ENCODE measurements at regions not wholly inside any gene's neighbourhood (a gene's known extent, or its start where the extent isn't known, plus 50 kb on each side); places are given as distances from the start of the nearest gene placed in this dataset.

DNA sequence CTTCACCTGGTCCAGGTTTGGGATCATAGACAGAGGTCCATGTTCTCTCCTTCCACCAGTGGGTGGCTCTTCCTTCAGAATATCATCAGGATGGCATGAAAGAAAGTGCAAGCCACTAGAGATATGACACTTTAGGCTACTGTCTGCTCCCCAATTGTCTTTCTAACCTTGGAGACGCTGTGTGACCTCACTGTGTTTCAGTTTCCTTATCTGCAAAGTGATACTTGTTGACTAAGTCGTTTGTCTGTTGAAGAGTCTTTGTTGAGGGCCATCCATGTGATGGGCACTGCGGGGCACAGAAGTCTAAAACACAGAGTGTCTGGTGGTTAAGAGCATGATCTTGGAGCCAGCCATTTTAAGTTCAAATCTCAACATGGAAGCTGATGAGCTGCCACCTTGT is 259.9 kb upstream of the THSD7B start:
- no peak for DNase-seq (ENCODE audit: low read depth)
- H3K4me3 ChIP-seq (ENCODE audit: low read depth, low read length) = no peak overlapping the region
- TF ChIP-seq CTCF (conservative IDR thresholded peaks at IDR 0.05; ENCODE audit: low read depth, low read length) = no peak

GRCh38 chr2:136502660-136503059 is 262.7 kb upstream of the THSD7B start:
- no peak for TF ChIP-seq CTCF (conservative IDR thresholded peaks at IDR 0.05; ENCODE audit: low read depth, low read length)
- no peak overlapping the region for H3K4me3 ChIP-seq (ENCODE audit: low read depth, low read length)
- DNase-seq (ENCODE audit: low read depth) = no peak

- no peak for TF ChIP-seq CTCF (conservative IDR thresholded peaks at IDR 0.05; ENCODE audit: low read depth, low read length)
Measured at GRCh38 chr2:136497709-136498108, 267.6 kb upstream of the THSD7B start.

GRCh38 chr2:136496966-136497365 is 268.4 kb upstream of the THSD7B start:
- no peak for TF ChIP-seq CTCF (conservative IDR thresholded peaks at IDR 0.05; ENCODE audit: low read depth, low read length)
- DNase-seq (ENCODE audit: low read depth) = no peak
- no peak overlapping the region for H3K4me3 ChIP-seq (ENCODE audit: low read depth, low read length)

More at GRCh38 chr2:136497709-136498108, 267.6 kb upstream of the THSD7B start:
- DNase-seq (ENCODE audit: low read depth) = no peak
- H3K4me3 ChIP-seq (ENCODE audit: low read depth, low read length) = no peak overlapping the region

GRCh38 chr2:136495636-136496035 is 269.7 kb upstream of the THSD7B start:
- no peak for TF ChIP-seq CTCF (conservative IDR thresholded peaks at IDR 0.05; ENCODE audit: low read depth, low read length)
- no peak overlapping the region for H3K4me3 ChIP-seq (ENCODE audit: low read depth, low read length)
- DNase-seq (ENCODE audit: low read depth) = no peak

DNA sequence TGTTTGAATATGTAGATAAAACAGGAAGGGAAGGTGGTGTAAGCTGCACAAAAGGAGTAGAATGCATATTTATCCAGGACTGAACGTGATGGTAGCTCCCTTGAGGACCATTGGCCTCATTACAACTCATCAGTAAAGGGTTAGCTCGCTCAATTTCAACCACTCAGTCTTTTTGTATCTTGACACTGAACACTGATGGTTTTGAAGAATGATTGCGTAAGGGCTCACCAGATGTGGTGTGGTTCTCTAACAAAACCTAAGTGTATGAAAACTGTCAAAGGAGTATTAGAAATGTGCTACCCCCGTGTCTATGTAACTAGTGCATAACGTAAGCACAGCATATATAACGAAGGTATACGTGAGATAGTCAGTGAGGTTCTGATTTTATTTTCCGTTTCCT is 272.4 kb upstream of the THSD7B start:
- no peak for TF ChIP-seq CTCF (conservative IDR thresholded peaks at IDR 0.05; ENCODE audit: low read depth, low read length)
- no peak overlapping the region for H3K4me3 ChIP-seq (ENCODE audit: low read depth, low read length)

DNA sequence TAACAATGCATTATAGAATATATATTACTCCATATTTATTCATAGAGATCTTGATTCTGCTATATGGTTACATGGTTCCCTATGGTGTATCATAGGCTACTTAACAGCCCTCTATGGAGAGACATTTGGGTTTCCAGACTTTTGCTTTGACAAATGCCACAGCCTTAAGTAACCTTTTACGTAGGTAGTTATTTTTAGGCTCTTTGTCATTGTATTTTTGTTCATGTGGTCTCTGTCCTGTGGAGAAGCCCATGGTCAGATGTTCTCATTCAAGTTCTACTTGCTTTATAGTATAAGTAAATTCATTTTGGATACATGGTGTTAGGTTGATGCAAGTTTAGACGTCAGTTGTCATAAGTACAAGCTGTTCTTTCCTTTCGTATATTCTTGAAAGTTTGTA is 275.2 kb upstream of the THSD7B start:
- no peak for DNase-seq (ENCODE audit: low read depth)
- no peak for TF ChIP-seq CTCF (conservative IDR thresholded peaks at IDR 0.05; ENCODE audit: low read depth, low read length)
- no peak overlapping the region for H3K4me3 ChIP-seq (ENCODE audit: low read depth, low read length)

More for the DNA sequence above, 272.4 kb upstream of the THSD7B start:
- no peak for DNase-seq (ENCODE audit: low read depth)
